ENCODE measurements at regions not wholly inside any gene's neighbourhood (a gene's known extent, or its start where the extent isn't known, plus 50 kb on each side); places are given as distances from the start of the nearest gene placed in this dataset.

DNA sequence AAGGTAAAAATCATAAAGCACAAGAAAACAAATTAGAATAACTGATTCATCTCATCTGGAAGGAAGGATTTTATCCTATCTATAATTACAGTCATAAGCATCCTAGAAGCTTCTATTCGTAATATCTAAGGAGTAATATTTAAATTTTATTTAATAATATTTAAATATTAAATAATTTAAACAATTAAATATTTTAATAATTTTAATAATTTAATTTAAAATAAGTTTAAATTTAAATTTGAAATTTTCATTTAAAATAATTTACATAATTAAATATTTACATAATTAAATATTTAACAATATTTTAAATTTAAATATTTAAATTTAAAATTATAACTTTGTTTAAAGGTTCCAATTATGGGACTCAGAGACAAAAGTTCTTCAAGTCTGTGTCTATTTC lies 127.5 kb upstream of the GK2 start:
- no peak for DNase-seq

DNA sequence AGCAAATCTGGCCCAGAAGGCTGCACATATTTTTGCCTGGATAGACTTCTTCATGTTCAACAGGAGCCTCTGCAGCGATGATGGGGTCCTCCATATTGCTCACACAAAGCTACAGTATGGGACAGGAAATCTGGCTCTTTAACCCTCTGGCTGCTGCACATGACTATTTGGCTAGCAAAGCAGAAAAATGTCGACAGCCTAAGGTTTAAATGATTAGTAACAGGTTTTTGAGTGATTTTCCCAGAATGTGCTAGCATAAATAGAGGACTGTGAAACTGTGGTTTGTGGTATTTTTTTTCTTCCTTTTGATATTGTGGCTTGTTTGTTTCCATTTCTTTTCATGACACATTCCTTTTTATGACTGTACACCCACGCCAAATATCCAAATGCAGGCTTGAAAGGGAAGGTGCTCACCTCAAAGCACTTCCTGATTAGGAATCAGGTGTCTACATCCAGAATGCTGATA lies 120.2 kb upstream of the GK2 start:
- no peak for DNase-seq

DNA sequence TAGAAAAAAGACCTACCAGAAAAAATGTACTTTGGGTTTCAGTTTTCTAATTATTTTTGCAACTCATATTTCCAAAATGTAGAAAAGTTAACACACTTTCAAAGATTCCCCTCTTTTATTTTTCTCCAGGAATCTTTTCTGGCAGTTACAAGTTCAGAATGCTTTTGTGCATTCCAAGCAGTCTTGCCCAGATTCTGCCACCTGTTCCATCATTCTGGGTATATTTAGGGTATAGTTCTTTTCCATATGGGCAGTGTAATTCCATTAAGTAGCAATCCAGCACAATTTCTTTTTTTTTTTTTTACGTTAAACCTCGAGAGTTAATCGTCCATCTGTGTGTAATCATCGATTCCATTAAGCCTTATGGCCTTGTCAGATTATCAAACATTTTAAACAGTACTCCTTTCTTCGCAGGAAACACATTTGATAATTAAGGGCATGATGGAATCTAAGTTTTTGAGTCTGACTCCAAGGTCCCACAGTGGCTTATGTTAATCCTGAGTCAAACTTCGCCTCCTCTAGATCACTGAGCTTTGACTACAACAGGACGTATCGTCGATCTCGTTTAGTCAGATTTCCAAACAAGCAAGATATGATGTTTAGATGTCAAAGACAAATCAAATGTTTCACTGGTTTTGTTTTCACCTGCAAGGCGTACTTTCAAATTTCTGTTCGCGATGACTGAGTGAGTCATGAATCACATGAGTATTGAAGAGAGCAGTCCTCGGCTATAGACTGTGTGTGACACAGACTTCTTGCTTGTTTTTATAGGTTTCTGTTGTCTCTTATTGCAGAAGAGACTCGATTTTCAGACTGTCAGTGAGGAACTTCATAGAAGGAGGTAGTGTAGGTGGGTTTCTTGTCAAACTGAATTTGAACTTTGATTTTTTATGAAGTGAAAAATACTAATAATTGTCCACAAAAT lies 118.9 kb upstream of the GK2 start:
- no peak for DNase-seq

DNA sequence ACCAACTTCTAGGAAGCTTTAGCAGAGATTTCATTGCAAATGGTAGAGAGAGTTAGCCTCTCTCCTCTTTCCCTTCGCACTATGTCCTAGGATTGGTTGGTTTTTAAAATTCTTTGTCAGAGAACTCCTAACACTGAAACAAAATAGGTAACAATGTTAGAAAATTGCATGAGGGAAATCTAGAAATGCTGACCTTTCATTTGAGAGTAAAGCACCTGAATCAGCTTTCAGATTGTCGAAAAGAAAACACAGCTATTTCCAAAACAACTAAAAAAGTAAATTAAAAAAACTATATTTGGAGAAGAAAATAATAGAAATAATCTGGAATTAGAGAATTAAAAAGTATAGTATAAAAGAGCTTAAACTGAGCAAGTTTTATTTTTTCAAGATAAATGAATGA lies 108.1 kb upstream of the GK2 start:
- DNase-seq: no peak

DNA sequence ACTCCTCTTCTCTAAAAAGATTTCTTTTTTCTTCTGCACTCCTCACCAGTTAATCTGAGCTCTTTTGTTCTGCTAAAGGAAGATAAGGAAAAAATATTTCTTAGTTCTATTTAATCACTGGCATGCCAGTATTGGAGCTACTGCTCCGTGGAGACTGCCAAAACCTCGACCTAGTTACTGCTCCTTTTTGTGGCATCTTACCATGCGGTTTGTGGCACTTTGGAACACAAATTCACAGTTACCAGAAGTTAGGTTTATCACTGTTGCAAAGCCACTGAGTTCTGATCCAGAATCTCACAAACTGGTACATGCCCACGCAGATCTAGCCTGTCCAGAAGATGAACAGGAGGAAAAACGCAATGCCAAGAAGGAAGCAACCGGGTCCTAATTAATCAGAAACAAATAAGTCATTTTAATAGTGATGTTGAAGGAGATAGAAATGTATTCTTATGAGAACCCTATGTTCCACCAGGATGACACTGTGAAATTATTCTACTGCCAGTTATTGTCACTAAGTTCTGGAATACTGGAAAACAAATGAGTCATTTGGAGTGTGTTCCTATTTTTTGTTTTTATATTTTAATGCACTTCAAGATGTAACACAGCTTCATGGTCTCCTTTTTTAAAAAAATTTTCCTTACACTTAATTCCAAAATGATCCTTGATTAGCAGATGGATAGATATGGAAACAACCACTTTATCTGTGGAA lies 106.7 kb upstream of the GK2 start:
- no peak for DNase-seq

DNA sequence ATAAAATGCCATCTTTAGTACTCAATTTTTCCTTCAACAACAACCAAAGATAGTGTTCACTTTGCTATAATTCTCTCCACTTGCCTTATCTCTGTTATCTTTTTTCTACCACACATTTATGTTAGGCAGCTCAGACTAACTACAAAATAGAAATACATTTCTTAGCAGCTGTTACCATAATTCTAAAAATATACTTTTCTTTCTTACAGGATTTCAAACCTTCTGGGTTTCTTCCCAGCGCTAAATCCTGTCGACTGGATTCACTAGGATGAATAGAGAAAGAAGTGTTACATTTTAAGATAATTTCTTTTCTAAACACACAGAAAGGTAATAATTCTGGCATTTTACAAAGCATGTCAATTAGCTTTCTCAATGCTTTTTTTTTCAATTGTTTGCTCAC lies 105.5 kb upstream of the GK2 start:
- DNase-seq: no peak

DNA sequence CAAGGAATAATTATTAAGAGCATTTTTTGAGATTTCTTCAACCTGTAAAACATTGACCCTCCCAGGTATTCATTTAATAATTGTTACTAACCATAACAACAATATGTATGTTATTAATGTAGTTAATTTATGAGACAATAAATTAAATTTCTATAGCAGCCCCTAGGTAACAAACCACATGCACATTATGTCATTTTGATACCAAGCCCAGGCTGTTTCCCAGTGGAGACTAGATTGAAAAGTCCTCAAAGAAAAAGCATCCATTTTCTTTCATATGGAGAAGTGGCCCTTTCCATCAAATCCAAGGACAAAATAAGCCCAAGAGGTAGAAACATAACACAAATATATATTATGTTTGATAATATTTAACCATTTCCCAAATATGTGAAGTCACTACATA lies 104.3 kb upstream of the GK2 start:
- no peak for DNase-seq

DNA sequence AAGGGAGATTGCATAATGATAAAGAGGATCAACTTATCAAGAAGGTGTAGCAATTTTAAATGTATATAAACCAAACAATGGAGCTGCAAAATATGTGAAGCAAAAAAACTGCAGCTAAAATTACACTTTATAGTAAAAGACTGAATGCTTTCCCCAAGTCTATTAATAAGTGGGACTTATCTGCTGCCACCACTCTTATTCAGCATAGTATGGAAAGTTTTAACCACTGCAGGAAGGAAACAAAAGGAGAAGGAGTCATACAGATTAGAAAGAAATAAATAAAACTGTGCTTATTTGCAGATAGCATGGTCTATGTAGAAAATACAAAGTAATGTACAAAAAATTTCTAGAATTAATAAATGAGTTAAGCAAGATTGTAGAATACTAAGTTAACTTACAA lies 94.1 kb upstream of the GK2 start:
- no peak for DNase-seq

DNA sequence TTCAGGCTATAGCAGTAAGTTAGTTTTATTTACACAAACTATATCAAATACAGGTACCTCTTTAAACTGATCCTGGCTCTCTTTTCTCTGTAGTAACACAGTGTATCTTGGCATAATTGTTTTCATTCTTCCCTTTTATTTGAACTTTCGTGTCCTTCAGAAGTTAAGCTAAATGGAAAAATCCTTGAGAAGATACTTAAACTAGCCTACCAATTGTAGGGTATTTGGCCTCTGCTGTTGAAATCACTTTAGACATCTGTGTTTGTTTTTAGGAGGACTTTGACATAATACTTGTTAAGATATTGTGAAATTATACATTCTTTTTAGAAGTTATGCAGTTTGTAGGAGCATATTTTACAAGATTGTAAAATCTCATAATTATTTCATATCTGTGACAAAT lies 90.3 kb upstream of the GK2 start:
- DNase-seq: no peak

DNA sequence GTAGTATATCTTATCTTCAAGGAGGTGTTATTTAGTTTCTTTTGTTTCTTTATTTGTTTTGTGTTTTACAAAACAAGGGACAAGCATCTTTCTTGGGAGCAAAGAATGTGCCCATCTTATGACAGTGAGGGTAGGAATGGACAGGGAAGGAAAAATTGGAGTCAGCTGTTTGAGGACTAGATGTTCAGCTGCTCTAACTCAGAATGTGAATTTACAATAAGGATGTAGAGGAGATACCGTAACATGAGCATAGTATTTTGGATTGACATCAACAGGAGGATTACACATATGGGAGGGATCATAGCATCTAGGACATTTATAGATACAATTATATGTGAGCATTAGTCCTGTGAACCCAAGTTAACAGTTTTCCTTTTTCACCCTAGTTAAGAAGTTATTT lies 89.0 kb upstream of the GK2 start:
- no peak for DNase-seq

DNA sequence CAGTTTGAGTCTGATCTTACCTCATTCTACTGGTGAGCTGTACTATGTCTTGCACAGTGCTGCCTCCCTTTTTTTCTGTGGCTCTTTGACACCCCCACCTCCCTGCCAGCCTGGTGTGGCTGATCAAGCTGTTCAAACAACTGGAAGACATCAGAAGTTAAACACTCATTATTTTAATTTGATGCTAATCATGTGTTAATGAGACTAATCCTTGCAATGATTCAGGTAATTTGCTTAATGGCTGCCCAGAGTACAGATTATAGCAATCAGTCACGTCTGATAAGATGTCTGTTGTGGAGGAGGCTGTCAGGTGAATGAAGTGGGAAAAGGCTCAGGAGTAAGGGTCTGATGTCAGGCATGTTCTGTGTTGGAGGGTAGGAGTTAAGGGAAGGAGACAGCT lies 87.4 kb upstream of the GK2 start:
- no peak for DNase-seq

DNA sequence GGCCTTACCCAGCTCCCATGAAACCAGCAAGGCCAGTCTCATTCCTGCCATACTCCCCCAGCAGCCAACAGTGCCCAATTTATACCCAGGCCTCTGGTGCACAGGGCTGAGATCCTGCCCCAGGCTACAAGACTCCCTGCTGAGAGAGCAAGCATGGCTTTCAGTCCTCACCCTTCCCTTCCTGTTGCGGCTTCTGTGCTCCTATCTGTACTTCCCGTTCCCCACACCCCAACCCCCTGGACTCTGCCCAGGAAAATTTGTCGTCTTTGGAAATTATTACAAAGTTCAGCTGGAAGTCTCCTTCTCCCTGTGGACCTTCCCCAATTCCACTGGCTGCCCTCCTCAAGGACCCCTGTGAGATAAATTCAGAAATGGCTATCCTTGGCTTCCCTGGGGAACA lies 84.1 kb upstream of the GK2 start:
- no peak for DNase-seq

DNA sequence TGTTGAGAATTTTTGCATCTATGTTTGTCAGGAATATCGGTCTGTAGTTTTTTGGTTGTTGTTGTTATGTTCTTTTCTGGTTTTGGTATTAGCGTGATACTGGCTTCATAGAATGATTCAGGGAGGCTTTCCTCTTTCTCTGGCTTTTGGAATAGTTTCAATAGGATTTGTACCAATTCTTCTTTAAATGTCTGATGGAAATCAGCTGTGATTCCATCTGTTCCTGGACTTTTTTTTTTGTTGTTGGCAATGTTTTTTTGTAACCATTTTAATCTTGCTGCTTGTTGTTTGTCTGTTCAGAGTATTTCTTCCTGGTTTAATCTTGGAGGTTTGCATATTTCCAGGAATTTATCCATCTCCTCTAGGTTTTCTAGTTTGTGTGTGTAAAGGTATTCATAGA lies 81.5 kb upstream of the GK2 start:
- DNase-seq: no peak

DNA sequence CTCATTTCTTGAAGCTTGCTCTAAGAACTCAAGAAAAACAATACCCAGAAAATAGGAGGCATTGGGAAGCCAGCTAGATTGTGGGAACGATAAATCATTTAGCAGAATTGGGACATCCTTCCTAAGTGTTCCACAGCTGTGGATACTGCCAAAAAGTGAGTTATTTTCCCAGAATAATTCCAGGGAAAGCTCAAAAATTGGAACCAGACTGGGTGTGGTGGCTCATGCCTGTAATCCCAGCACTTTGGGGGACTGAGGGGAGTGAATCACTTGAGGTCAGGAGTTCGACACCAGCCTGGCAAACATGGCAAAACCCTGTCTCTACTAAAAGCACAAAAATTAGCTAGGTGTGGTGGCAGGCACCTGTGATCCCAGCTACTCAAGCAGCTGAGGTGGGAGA lies 68.2 kb upstream of the GK2 start:
- no peak for DNase-seq

DNA sequence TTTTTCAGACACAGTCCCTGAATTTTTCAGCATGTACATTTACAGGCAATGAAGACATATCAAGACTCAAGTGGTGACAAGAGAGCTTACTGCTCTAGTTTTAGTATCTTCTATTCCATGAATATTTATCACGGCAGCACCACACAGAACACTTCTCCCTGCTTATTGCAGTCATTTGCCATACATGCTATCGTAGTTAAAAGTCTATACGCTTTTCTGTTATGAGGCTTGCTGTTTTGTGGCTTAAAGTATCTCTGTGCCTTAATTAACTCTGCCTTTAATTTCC lies 65.4 kb upstream of the GK2 start:
- no peak for DNase-seq

DNA sequence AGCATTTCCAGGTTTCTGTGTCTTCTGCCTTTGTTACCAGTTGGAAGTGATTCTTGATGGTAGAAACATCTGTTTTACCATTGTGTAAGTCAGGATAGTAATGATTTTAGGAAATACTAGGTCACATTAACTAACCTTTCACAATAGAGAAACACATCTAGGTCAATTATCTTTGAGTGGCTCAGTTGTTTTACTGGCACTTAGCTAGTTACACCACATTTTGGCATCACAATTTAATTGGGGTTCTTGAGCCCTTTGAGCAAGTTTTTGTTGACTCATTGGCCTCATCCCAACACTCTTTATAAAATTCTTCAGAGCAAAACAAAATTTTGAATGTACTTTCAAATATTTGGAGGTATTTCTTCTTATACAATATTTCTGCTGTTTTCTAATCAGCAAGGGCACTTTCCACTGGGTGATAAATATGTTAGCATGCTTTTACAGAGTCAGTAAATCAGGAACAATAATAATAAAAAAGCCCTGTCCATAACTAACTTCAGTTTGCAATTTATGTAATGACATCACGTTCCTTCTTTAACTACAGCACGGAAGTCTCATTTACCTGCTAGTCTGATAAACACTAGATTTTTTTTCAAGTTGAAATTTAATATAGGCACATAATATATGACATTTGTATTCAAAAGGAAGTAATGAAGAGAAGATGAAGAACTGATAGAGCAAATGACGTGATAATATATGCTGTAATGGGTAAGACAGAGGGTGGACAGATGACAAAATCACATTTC lies 64.8 kb upstream of the GK2 start:
- no peak for DNase-seq

DNA sequence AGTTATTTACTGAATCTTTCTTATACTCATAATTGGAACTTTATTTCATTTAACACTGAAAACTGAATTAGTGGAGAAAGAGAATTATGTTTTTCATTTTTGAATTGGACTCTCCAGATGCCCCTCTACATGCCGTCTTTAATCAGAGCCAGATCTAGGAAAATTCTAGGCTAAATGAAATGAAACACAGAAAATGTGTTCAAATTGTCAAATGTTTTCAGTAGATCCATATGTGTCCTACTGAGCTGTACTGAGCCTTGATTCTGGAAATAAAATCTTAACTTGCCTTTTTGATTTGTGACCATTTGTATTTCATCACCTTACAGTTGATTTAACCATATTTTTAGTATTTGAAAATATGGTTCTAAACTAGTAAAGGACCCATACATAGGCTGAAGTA lies 64.0 kb upstream of the GK2 start:
- no peak for DNase-seq

DNA sequence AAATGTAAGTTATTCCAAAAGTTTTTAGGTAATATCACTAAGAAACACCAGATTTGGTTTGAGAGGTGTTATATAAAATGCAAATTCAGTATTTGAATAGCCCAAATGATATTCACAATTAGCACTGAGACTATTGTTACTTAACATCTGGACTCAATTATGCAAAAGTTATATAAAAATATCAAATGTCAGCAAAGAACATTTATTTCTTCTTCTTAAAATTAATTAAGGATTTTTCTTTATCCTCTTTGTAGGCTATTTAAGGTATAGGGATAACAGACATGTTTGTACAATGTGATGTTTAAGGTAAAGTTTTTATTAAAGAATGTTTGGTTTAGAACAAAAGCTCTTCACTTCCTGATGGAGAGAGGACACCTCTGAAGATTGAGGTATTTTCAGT lies 63.3 kb upstream of the GK2 start:
- no peak for DNase-seq

DNA sequence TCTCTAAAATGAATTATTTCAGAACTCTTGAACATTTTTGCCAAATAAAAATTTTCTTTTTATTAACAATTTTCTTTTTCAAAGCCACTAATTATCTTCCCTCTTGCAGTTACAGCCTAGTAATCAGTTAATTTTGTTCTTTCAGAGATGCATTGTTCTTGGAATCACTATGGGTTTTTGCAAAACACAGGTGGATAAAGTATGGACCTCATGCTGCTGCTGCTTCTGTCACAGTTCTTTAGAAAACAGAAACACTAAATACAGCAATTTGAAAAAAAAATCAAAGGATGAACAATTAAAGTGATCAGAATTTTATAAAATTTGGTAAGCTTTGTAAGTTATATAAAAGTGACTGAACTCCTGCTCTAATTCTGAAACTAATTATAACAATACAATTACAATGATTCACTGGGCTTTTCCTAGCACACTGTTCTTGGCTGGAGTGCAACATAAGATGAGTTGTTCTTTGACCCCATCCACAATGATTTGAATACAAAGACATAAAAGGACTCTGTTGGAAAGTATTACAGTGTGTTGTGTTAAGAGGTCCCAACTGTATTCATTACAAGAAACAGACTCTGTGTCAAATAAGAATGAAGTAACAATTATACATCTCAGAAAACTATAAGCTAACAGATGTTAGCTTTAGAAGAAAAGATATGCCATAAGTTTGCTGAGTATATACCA lies 59.4 kb upstream of the GK2 start:
- no peak for DNase-seq

DNA sequence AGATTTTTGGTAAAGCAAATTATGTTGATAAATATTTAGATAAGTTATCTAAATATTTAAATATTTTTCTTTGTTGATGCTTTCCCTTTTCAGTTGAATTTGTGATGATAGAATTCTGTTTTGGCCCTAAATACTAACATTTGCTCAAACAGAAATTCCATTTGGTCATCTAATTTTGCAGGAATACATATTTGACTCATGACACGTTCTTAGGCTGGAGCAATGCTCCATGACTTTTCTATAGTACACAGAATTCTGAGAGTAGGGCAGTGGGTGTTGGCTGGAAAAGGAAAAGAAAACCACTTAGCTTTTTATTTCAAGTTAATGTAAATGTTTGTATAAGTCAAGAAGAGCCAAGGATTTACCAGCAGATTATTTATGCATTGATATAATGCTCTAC lies 58.6 kb upstream of the GK2 start:
- DNase-seq: no peak

All from EL (cell line).